ENCODE measurements at regions not wholly inside any gene's neighbourhood (a gene's known extent, or its start where the extent isn't known, plus 50 kb on each side); places are given as distances from the start of the nearest gene placed in this dataset.

DNA sequence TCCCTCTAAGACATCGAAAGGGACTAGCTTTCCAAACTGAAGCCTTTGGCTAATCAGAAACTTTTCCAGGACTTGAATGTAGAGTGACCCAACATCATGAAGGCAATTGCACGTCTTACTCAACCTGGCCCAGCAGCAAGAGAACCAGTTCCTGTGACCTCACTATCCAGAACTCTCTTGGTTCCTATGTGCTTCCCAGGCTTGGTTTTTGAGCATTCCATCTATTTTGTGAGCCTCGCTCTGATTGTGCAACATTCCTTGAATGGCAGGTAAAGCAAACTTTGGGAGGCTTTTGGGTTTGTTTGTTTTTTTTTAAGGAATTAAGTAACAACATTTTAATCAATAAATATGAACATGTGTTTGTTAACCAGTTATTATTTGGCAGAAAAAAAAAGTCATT is 183.6 kb upstream of the EGLN3 start (continued):
- TF ChIP-seq ZC3H11A (IDR thresholded peaks at IDR 0.05) = no peak

- no peaks in the 10 kb centered on the region for H3K4me1 ChIP-seq
Measured at GRCh38 chr14:34129927-34130552, 179.2 kb upstream of the EGLN3 start.

GRCh38 chr14:34128665-34129064 is 177.8 kb upstream of the EGLN3 start:
- Histone ChIP-seq H3K4me3 (no peak overlapping the region), H3K4me2 (no peak overlapping the region), H3K27ac (no peak overlapping the region), H3K4me1 (no peaks in the 10 kb centered on the region), H3K9me3 (no peaks in the 10 kb centered on the region)
- ChIA-PET POLR2A (no interaction called here), CTCF (interaction anchor here (0.6 to 1.7 kb wide), 2 partner anchors 30 to 632 kb away, joined by 3 to 4 read pairs; no protein-coding TSS in a partner anchor)
- no peak for DNase-seq (ENCODE audit: low read depth in 1 of 2, low spot score in 1 of 2)
- TF ChIP-seq, protein P1, sequence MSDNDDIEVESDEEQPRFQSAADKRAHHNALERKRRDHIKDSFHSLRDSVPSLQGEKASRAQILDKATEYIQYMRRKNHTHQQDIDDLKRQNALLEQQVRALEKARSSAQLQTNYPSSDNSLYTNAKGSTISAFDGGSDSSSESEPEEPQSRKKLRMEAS (IDR thresholded peaks at IDR 0.05) = no peak
- FAIRE-seq = no peak
- ATAC-seq = no peak
- WGBS (ENCODE audit: missing lambda C conversion rate) = 84% methylated on average over 9 of the region's 9 CpGs

More at GRCh38 chr14:34129927-34130552, 179.2 kb upstream of the EGLN3 start:
- H3K4me2 ChIP-seq = no peak overlapping the region
- DNase-seq (ENCODE audit: low read depth in 1 of 2, low spot score in 1 of 2) = no peak
- ChIA-PET POLR2A (no interaction called here), CTCF (interaction anchor here (1.2 kb wide), 1 partner anchor 28 kb away, joined by 3 read pairs; no protein-coding TSS in a partner anchor)
- no peak overlapping the region for H3K27ac ChIP-seq
- no peak for FAIRE-seq
- H3K9me3 ChIP-seq = no peaks in the 10 kb centered on the region
- 79% methylated on average over 7 of the region's 7 CpGs for WGBS (ENCODE audit: missing lambda C conversion rate)
- no peak overlapping the region for H3K4me3 ChIP-seq
- TF ChIP-seq RCOR1 (IDR thresholded peaks at IDR 0.05; ENCODE audit: low read depth, low read length) (no peak), HDAC2 (IDR thresholded peaks at IDR 0.05) (no peak), TP53 (CRISPR knock-in tag; IDR thresholded peaks at IDR 0.05) (no peak), ZNF302 (CRISPR knock-in tag; IDR thresholded peaks at IDR 0.05) (no peak), CHD4 (IDR thresholded peaks at IDR 0.05; ENCODE audit: borderline replicate concordance) (no peak), CBX8 (IDR thresholded peaks at IDR 0.05) (no peak), CTCF (IDR thresholded peaks at IDR 0.05) (no peak), CBX2 (IDR thresholded peaks at IDR 0.05; ENCODE audit: borderline replicate concordance, low read depth) (no peak), SMC3 (IDR thresholded peaks at IDR 0.05) (no peak), POLR2AphosphoS2 (conservative IDR thresholded peaks at IDR 0.05; ENCODE audit: low read length) (no peak), CEBPB (IDR thresholded peaks at IDR 0.05) (no peak), CHD2 (IDR thresholded peaks at IDR 0.05; ENCODE audit: low read length, partially characterized antibody) (no peak), TFCP2L1 (CRISPR knock-in tag; IDR thresholded peaks at IDR 0.05) (no peak)
- TF ChIP-seq, protein P2, sequence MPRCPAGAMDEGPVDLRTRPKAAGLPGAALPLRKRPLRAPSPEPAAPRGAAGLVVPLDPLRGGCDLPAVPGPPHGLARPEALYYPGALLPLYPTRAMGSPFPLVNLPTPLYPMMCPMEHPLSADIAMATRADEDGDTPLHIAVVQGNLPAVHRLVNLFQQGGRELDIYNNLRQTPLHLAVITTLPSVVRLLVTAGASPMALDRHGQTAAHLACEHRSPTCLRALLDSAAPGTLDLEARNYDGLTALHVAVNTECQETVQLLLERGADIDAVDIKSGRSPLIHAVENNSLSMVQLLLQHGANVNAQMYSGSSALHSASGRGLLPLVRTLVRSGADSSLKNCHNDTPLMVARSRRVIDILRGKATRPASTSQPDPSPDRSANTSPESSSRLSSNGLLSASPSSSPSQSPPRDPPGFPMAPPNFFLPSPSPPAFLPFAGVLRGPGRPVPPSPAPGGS (IDR thresholded peaks at IDR 0.05) = no peak
- TF ChIP-seq, protein P1 (IDR thresholded peaks at IDR 0.05) = no peak
- no peak for ATAC-seq

DNA sequence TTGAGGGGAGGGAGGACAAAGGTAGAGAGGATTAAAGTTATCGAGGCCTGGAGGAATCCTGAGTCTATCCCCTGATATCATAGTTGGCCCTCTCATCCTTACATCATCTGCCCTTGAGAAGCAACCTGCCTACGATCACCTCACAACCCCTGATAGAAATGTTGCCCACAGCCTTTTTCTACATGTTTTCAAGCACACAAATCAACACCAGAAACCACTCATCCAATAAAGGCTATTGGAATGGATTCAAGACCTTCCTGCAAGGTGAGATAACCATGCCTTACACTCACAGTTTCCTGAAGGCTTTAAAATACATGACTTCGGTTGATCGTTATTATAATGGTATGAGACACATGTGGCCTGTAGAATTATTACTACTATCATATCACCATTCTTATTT is 175.7 kb upstream of the EGLN3 start:
- ATAC-seq (no peak), DNase-seq (ENCODE audit: low read depth in 1 of 2, low spot score in 1 of 2) (no peak), FAIRE-seq (no peak)
- Histone ChIP-seq H3K4me3 (no peak overlapping the region), H3K4me2 (no peak overlapping the region), H3K27ac (no peak overlapping the region), H3K9me3 (no peaks in the 10 kb centered on the region), H3K4me1 (peaks cover 10% of the 10 kb centered on the region; the same call in 1 of the 3 replicates)
- CTCF ChIA-PET = interaction anchor here (1.0 kb wide), 1 partner anchor 102 kb away, joined by 5 read pairs; no protein-coding TSS in a partner anchor
- POLR2A ChIA-PET = no interaction called here
- 87% methylated on average over 4 of the region's 4 CpGs for WGBS (ENCODE audit: missing lambda C conversion rate)
- no peak for TF ChIP-seq HOXB5 (CRISPR knock-in tag; IDR thresholded peaks at IDR 0.05)
- TF ChIP-seq, protein P2 (IDR thresholded peaks at IDR 0.05) = no peak
- TF ChIP-seq ZNF302 (CRISPR knock-in tag; IDR thresholded peaks at IDR 0.05) = no peak
- TF ChIP-seq PHF8 (IDR thresholded peaks at IDR 0.05; ENCODE audit: borderline replicate concordance, low read depth) = no peak
- no peak for TF ChIP-seq CHD2 (IDR thresholded peaks at IDR 0.05; ENCODE audit: low read length, partially characterized antibody)
- TF ChIP-seq MAZ (IDR thresholded peaks at IDR 0.05; ENCODE audit: borderline replicate concordance, low read depth, low read length) = no peak
- TF ChIP-seq MAFK (IDR thresholded peaks at IDR 0.05; ENCODE audit: partially characterized antibody) = no peak
